ENCODE measurements at regions not wholly inside any gene's neighbourhood (a gene's known extent, or its start where the extent isn't known, plus 50 kb on each side); places are given as distances from the start of the nearest gene placed in this dataset.

DNA sequence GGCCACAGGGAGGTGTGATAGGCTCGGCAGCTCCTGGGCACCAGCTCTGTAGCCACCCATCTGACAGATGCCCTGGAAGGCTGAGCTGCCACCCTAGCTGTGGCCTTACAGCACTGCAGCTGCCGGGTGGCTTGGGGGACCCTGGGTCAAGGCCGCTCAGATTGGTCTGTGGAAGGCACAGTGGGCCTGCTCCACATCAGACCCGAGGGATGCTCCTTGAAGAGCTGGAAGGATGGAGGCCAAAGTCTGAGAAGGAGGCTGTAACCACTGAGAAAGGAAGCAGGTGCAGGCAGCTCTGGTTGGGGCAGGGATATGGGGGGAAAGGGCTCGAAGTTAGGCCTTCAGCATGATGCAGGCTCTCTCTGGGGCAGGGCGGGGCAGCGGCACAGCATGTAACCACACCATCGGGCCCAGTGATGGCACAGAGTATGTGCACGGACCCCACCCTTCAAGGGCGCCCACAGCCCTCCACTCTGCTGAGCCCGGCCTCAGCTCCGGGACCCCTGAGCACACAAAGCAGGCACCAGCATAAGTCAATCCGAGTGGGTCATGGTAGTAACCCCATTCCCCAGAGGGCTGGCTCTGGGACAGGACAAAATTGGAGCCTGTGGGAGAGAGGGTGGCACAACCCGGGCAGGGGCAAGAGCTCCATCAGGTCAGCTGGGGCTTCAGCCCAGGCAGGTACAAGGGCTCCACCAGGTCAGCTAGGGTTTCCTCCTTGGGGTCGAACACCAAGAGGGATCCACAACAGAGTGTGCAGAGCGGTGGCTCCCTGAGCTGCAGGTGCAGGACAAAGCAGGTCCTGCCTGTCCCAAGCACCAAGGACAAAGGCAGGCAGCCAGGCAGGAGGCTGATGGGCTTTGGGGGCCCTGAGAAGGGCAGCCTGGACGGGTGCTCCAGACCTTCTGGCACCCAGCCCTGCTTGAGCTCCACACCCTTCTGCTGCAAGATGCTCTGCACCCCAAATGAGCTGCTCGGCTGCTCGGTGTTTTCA is 1511.1 kb downstream of the BRD1 start:
- TF ChIP-seq, protein P1, sequence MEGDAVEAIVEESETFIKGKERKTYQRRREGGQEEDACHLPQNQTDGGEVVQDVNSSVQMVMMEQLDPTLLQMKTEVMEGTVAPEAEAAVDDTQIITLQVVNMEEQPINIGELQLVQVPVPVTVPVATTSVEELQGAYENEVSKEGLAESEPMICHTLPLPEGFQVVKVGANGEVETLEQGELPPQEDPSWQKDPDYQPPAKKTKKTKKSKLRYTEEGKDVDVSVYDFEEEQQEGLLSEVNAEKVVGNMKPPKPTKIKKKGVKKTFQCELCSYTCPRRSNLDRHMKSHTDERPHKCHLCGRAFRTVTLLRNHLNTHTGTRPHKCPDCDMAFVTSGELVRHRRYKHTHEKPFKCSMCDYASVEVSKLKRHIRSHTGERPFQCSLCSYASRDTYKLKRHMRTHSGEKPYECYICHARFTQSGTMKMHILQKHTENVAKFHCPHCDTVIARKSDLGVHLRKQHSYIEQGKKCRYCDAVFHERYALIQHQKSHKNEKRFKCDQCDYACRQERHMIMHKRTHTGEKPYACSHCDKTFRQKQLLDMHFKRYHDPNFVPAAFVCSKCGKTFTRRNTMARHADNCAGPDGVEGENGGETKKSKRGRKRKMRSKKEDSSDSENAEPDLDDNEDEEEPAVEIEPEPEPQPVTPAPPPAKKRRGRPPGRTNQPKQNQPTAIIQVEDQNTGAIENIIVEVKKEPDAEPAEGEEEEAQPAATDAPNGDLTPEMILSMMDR (IDR thresholded peaks at IDR 0.05 in 2 of 3, conservative IDR thresholded peaks at IDR 0.05 in 1 of 3; ENCODE audit: borderline replicate concordance in 1 of 3, insufficient read depth in 1 of 3, low read depth in 2 of 3, low read length in 2 of 3) = no peak
- TF ChIP-seq ZNF274 (IDR thresholded peaks at IDR 0.05; ENCODE audit: low read depth, low read length) = no peak
- TF ChIP-seq, protein P2, sequence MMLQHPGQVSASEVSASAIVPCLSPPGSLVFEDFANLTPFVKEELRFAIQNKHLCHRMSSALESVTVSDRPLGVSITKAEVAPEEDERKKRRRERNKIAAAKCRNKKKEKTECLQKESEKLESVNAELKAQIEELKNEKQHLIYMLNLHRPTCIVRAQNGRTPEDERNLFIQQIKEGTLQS (IDR thresholded peaks at IDR 0.05) = no peak
- no peak for TF ChIP-seq POLR2A (IDR thresholded peaks at IDR 0.05; ENCODE audit: borderline replicate concordance, extremely low read depth, insufficient read depth, insufficient read length)
- no peak for TF ChIP-seq JUND (IDR thresholded peaks at IDR 0.05)
- no peak for TF ChIP-seq YY1 (IDR thresholded peaks at IDR 0.05; ENCODE audit: extremely low read depth, insufficient replicate concordance, low read depth, low read length)
- no peak for TF ChIP-seq SP1 (IDR thresholded peaks at IDR 0.05; ENCODE audit: low read depth)
- no peak for TF ChIP-seq POLR2AphosphoS5 (IDR thresholded peaks at IDR 0.05; ENCODE audit: low read depth, low read length)
- TF ChIP-seq, protein P3, sequence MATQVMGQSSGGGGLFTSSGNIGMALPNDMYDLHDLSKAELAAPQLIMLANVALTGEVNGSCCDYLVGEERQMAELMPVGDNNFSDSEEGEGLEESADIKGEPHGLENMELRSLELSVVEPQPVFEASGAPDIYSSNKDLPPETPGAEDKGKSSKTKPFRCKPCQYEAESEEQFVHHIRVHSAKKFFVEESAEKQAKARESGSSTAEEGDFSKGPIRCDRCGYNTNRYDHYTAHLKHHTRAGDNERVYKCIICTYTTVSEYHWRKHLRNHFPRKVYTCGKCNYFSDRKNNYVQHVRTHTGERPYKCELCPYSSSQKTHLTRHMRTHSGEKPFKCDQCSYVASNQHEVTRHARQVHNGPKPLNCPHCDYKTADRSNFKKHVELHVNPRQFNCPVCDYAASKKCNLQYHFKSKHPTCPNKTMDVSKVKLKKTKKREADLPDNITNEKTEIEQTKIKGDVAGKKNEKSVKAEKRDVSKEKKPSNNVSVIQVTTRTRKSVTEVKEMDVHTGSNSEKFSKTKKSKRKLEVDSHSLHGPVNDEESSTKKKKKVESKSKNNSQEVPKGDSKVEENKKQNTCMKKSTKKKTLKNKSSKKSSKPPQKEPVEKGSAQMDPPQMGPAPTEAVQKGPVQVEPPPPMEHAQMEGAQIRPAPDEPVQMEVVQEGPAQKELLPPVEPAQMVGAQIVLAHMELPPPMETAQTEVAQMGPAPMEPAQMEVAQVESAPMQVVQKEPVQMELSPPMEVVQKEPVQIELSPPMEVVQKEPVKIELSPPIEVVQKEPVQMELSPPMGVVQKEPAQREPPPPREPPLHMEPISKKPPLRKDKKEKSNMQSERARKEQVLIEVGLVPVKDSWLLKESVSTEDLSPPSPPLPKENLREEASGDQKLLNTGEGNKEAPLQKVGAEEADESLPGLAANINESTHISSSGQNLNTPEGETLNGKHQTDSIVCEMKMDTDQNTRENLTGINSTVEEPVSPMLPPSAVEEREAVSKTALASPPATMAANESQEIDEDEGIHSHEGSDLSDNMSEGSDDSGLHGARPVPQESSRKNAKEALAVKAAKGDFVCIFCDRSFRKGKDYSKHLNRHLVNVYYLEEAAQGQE (IDR thresholded peaks at IDR 0.05; ENCODE audit: low read depth) = no peak
- TF ChIP-seq CBX3 (IDR thresholded peaks at IDR 0.05; ENCODE audit: low read depth) = no peak
- TF ChIP-seq ELF1 (IDR thresholded peaks at IDR 0.05; ENCODE audit: borderline replicate concordance, low read depth) = no peak
- TF ChIP-seq, protein P4, sequence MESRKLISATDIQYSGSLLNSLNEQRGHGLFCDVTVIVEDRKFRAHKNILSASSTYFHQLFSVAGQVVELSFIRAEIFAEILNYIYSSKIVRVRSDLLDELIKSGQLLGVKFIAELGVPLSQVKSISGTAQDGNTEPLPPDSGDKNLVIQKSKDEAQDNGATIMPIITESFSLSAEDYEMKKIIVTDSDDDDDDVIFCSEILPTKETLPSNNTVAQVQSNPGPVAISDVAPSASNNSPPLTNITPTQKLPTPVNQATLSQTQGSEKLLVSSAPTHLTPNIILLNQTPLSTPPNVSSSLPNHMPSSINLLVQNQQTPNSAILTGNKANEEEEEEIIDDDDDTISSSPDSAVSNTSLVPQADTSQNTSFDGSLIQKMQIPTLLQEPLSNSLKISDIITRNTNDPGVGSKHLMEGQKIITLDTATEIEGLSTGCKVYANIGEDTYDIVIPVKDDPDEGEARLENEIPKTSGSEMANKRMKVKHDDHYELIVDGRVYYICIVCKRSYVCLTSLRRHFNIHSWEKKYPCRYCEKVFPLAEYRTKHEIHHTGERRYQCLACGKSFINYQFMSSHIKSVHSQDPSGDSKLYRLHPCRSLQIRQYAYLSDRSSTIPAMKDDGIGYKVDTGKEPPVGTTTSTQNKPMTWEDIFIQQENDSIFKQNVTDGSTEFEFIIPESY (IDR thresholded peaks at IDR 0.05; ENCODE audit: extremely low read depth, insufficient replicate concordance, low read length) = no peak
